ENCODE measurements at regions not wholly inside any gene's neighbourhood (a gene's known extent, or its start where the extent isn't known, plus 50 kb on each side); places are given as distances from the start of the nearest gene placed in this dataset.

GRCh38 chr4:98758182-98758581, 99.8 kb upstream of the TSPAN5 start:
- Histone ChIP-seq H3K27ac (no peak overlapping the region), H3K36me3 (replicated peaks) (no peaks in the 10 kb centered on the region), H3K27me3 (replicated peaks) (no peaks in the 10 kb centered on the region), H3K4me3 (ENCODE audit: low read depth, low read length) (no peak overlapping the region)
- in situ Hi-C loops (cut with HindIII; ENCODE audit: low pct_ligation_motif_present, low sequenced_read_pairs), result no loop called here
- TF ChIP-seq CTCF (IDR thresholded peaks at IDR 0.05; ENCODE audit: low read depth, low read length, missing control alignments), result no peak
- DNase-seq, result no peak

GRCh38 chr4:98754736-98755135, 96.3 kb upstream of the TSPAN5 start:
- no peak for DNase-seq
- no peaks in the 10 kb centered on the region for H3K27me3 ChIP-seq (replicated peaks)
- no peak for TF ChIP-seq CTCF (IDR thresholded peaks at IDR 0.05; ENCODE audit: low read depth, low read length, missing control alignments)
- no peak overlapping the region for H3K27ac ChIP-seq
- no peak overlapping the region for H3K4me3 ChIP-seq (ENCODE audit: low read depth, low read length)
- in situ Hi-C loops (cut with HindIII; ENCODE audit: low pct_ligation_motif_present, low sequenced_read_pairs), result no loop called here
- H3K36me3 ChIP-seq (replicated peaks), result no peaks in the 10 kb centered on the region

- TF ChIP-seq CTCF (IDR thresholded peaks at IDR 0.05; ENCODE audit: low read depth, low read length, missing control alignments), result no peak
- H3K27me3 ChIP-seq (replicated peaks), result no peaks in the 10 kb centered on the region
- H3K27ac ChIP-seq, result no peak overlapping the region
- no peak for DNase-seq
- H3K4me3 ChIP-seq (ENCODE audit: low read depth, low read length), result no peak overlapping the region
- in situ Hi-C loops (cut with HindIII; ENCODE audit: low pct_ligation_motif_present, low sequenced_read_pairs), result no loop called here
- H3K36me3 ChIP-seq (replicated peaks), result no peaks in the 10 kb centered on the region
These were observed 90.8 kb upstream of the TSPAN5 start for GRCh38 chr4:98749206-98749605.

- in situ Hi-C loops (cut with HindIII; ENCODE audit: low pct_ligation_motif_present, low sequenced_read_pairs), result no loop called here
- no peak for DNase-seq
- no peak overlapping the region for H3K4me3 ChIP-seq (ENCODE audit: low read depth, low read length)
- H3K27ac ChIP-seq, result no peak overlapping the region
- TF ChIP-seq CTCF (IDR thresholded peaks at IDR 0.05; ENCODE audit: low read depth, low read length, missing control alignments), result peak; percentile 13
- H3K36me3 ChIP-seq (replicated peaks), result no peaks in the 10 kb centered on the region
- H3K27me3 ChIP-seq (replicated peaks), result no peaks in the 10 kb centered on the region
These were observed 90.2 kb upstream of the TSPAN5 start for GRCh38 chr4:98748609-98749008.

GRCh38 chr4:98747393-98748091, 89.1 kb upstream of the TSPAN5 start:
- DNase-seq, result peak; percentile 2
- TF ChIP-seq CTCF (IDR thresholded peaks at IDR 0.05; ENCODE audit: low read depth, low read length, missing control alignments), result no peak
- Histone ChIP-seq H3K27me3 (replicated peaks) (no peaks in the 10 kb centered on the region), H3K4me3 (ENCODE audit: low read depth, low read length) (no peak overlapping the region), H3K36me3 (replicated peaks) (no peaks in the 10 kb centered on the region), H3K27ac (no peak overlapping the region)
- in situ Hi-C loops (cut with HindIII; ENCODE audit: low pct_ligation_motif_present, low sequenced_read_pairs), result no loop called here

GRCh38 chr4:98746936-98747335, 88.5 kb upstream of the TSPAN5 start:
- H3K36me3 ChIP-seq (replicated peaks), result no peaks in the 10 kb centered on the region
- H3K4me3 ChIP-seq (ENCODE audit: low read depth, low read length), result no peak overlapping the region
- H3K27me3 ChIP-seq (replicated peaks), result no peaks in the 10 kb centered on the region
- in situ Hi-C loops (cut with HindIII; ENCODE audit: low pct_ligation_motif_present, low sequenced_read_pairs), result no loop called here
- no peak for DNase-seq
- no peak overlapping the region for H3K27ac ChIP-seq
- TF ChIP-seq CTCF (IDR thresholded peaks at IDR 0.05; ENCODE audit: low read depth, low read length, missing control alignments), result no peak
